PFSK-1 (cell line): ENCODE measurements at regions not wholly inside any gene's neighbourhood (a gene's known extent, or its start where the extent isn't known, plus 50 kb on each side); places are given as distances from the start of the nearest gene placed in this dataset.

Source experiments
- FOXP2 ChIP-seq: optimal IDR thresholded peaks from 2 replicates; pipeline ENCODE3; 2011; ENCODE audit warnings: borderline replicate concordance, control low read depth, inconsistent platforms; ENCODE audit not compliant: insufficient read depth; ENCODE audit errors: extremely low read length, extremely low read depth
- POLR2AphosphoS5 ChIP-seq: IDR thresholded peaks from 2 replicates; pipeline ENCODE4 v1.6.1; 2012; ENCODE audit warnings: low read depth, mild to moderate bottlenecking, control low read depth, low read length, moderate library complexity
- SIN3A ChIP-seq: IDR thresholded peaks from 2 replicates; pipeline ENCODE4 v1.6.1; 2012; ENCODE audit warnings: mild to moderate bottlenecking, low read length, moderate library complexity, borderline replicate concordance; ENCODE audit not compliant: insufficient read depth
- TAF1 ChIP-seq: IDR thresholded peaks from 2 replicates; pipeline ENCODE4 v1.6.1; 2012; ENCODE audit warnings: low read length, control low read depth, borderline replicate concordance; ENCODE audit not compliant: insufficient read depth
- TF ChIP-seq, protein P1 (sequence below), 2 experiments: IDR thresholded peaks; 2 replicates each; pipeline versions ENCODE4 v1.6.1 to v1.8.0; 2011 to 2012; ENCODE audit warnings: low read depth in 2 of 2, low read length in 2 of 2, control low read depth in 1 of 2, inconsistent platforms in 1 of 2, mild to moderate bottlenecking in 1 of 2, moderate library complexity in 1 of 2; ENCODE audit not compliant: insufficient read depth in 1 of 2

DNA sequence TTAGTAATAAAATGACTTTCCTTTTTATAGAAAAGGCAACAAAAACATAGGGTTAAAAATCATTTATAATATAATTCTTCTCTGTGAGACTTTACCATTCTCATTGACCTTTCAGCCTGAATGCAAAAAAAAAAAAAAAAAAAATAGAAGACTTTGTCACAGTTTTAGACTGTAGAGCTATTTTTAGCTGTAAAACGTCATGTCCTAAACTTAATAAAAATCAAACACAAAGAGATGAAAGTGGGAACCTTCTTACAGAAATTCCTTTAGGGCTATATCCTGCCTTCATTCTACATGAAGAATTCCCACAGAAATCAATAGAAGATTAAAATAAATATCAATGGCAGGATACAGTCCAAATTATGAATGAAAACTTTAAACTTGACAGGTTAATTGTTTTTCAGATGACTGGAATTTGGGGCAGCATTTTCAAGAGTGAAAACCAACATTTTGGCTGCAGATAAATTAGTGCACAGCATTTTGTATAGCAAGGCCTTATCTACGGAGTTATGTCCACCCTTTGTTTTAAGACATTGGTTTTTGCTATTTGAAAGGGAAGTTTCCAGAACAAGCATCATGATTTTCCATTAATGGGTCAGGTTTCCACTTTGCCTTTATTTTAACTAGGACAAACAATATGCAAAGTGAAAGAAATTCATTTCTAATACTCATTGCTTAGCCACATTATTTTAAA lies 219.5 kb downstream of the SPCS3 start:
- TF ChIP-seq TAF1 (no peak), POLR2AphosphoS5 (no peak), FOXP2 (no peak)
- TF ChIP-seq, protein P1, sequence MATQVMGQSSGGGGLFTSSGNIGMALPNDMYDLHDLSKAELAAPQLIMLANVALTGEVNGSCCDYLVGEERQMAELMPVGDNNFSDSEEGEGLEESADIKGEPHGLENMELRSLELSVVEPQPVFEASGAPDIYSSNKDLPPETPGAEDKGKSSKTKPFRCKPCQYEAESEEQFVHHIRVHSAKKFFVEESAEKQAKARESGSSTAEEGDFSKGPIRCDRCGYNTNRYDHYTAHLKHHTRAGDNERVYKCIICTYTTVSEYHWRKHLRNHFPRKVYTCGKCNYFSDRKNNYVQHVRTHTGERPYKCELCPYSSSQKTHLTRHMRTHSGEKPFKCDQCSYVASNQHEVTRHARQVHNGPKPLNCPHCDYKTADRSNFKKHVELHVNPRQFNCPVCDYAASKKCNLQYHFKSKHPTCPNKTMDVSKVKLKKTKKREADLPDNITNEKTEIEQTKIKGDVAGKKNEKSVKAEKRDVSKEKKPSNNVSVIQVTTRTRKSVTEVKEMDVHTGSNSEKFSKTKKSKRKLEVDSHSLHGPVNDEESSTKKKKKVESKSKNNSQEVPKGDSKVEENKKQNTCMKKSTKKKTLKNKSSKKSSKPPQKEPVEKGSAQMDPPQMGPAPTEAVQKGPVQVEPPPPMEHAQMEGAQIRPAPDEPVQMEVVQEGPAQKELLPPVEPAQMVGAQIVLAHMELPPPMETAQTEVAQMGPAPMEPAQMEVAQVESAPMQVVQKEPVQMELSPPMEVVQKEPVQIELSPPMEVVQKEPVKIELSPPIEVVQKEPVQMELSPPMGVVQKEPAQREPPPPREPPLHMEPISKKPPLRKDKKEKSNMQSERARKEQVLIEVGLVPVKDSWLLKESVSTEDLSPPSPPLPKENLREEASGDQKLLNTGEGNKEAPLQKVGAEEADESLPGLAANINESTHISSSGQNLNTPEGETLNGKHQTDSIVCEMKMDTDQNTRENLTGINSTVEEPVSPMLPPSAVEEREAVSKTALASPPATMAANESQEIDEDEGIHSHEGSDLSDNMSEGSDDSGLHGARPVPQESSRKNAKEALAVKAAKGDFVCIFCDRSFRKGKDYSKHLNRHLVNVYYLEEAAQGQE (IDR thresholded peaks at IDR 0.05; ENCODE audit: insufficient read depth in 1 of 2, low read depth in 2 of 2, low read length in 2 of 2) = no peak

DNA sequence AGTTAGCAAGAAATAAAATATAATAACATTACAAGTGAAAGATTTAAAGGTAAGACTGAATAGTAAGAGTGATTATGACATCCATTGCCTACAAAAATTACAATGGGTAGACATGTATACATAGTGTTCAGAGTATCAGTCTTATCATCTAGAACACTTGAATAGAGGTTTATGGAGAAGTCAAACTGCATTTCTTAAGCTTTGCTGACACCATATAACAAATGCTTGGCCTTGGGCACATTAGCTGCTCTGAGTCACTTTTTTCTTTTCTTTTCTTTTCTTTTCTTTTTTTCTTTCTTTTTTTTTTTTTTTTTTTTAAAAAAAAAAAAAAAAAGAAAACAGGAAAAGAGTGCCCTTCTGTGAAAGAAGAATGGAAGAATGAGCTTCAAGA lies 220.0 kb downstream of the SPCS3 start:
- TF ChIP-seq, protein P1 (IDR thresholded peaks at IDR 0.05; ENCODE audit: insufficient read depth in 1 of 2, low read depth in 2 of 2, low read length in 2 of 2) = no peak
- no peak for TF ChIP-seq SIN3A
- no peak for TF ChIP-seq FOXP2
- TF ChIP-seq TAF1 = no peak
- no peak for TF ChIP-seq POLR2AphosphoS5

DNA sequence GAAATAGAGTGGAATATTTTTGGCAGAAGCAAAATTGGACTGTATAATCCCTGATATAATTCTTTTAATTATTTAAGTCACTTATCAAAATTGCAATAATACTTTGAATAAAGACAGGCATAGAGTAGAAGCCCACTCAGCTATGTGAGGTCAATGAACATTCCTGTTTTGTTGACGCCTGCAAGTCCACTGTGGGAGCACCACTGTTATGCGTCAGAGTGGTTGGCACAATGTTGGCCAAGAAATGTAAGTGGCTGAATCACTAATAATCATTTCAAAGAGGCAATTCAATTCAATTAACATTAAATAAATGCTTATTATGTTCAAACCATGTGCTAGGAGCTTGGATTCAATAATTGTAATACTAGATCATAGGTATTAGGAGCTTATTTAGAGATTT lies 221.0 kb downstream of the SPCS3 start:
- TF ChIP-seq SIN3A = no peak
- no peak for TF ChIP-seq TAF1
- TF ChIP-seq POLR2AphosphoS5 = no peak
- no peak for TF ChIP-seq FOXP2
- TF ChIP-seq, protein P1 (IDR thresholded peaks at IDR 0.05; ENCODE audit: insufficient read depth in 1 of 2, low read depth in 2 of 2, low read length in 2 of 2) = no peak

DNA sequence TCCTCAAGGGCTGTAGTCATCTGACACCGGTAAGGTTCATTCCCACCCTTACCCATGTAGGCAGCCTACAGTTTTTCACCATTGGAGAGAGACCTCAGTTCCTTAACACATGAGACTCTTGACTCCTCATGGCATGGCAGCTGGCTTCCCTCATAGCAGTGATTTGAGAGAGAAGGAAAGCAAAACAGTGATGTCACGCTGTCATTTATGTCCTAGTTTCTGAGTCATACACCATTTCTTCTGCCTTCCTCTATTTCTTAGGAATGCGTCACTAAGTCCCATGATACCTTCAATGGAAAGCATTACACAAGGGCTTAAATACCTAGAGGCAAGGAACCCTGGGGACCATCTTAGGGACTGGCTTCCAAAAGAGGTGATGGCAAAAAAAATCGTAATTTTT lies 226.1 kb downstream of the SPCS3 start:
- TF ChIP-seq, protein P1 (IDR thresholded peaks at IDR 0.05; ENCODE audit: insufficient read depth in 1 of 2, low read depth in 2 of 2, low read length in 2 of 2) = no peak
- TF ChIP-seq POLR2AphosphoS5 (no peak), FOXP2 (no peak), TAF1 (no peak), SIN3A (no peak)
